Heart right ventricle (tissue), 16 donors: ENCODE measurements at regions not wholly inside any gene's neighbourhood (a gene's known extent, or its start where the extent isn't known, plus 50 kb on each side); places are given as distances from the start of the nearest gene placed in this dataset.

ENCODE experiments used
- ATAC-seq, 8 donors: fragments of 200-7000 bp; cut with Tn5 transposase; one replicate each; pipeline ENCODE4 v1.9.1; 2020; ENCODE audit warnings: mild to moderate bottlenecking in 8 of 8, moderate library complexity in 8 of 8, moderate number of reproducible peaks in 1 of 8
- DNase-seq, 2 donors: peaks; one replicate each; pipeline ENCODE4 v3.0.0-alpha.2; 2020
- H3K27ac ChIP-seq, 10 donors: fragments of 200-600 bp; sonication (generic) in 2 of 10; one replicate each; pipeline versions ENCODE4 v1.5.0 to v1.8.0; 2020 to 2022; ENCODE audit warnings: mild to moderate bottlenecking in 3 of 10
- H3K27me3 ChIP-seq, 7 donors: fragments of 200-600 bp; one replicate each; pipeline ENCODE4 v1.8.0; 2021 to 2022; ENCODE audit warnings: mild to moderate bottlenecking in 2 of 7
- H3K36me3 ChIP-seq, 9 donors: fragments of 200-600 bp; sonication (generic) in 1 of 9; one replicate each; pipeline versions ENCODE4 v1.5.0 to v1.8.0; 2020 to 2022; ENCODE audit warnings: mild to moderate bottlenecking in 2 of 9
- H3K4me1 ChIP-seq, 9 donors: fragments of 200-600 bp; sonication (generic) in 1 of 9; one replicate each; pipeline versions ENCODE4 v1.5.0 to v1.8.0; 2020 to 2022; ENCODE audit warnings: mild to moderate bottlenecking in 4 of 9
- H3K4me3 ChIP-seq, 10 donors: fragments of 200-600 bp; sonication (generic) in 2 of 10; one replicate each; pipeline versions ENCODE4 v1.5.0 to v1.8.0; 2020 to 2022; ENCODE audit warnings: mild to moderate bottlenecking in 7 of 10, moderate library complexity in 2 of 10
- H3K9me3 ChIP-seq, 11 donors: fragments of 200-600 bp in 10 of 11; sonication (generic) in 2 of 11; one replicate each; pipeline versions ENCODE4 v1.5.0 to v1.8.0; 2013 to 2022; ENCODE audit warnings: mild to moderate bottlenecking in 2 of 11, control low read depth in 1 of 11, moderate library complexity in 1 of 11
- WGBS, 2 donors: extraction: QIAGEN DNeasy Blood & Tissue Kit; methylation state at CpG; one replicate each; pipeline ENCODE4 v1.1.7; 2013; ENCODE audit warnings: inconsistent platforms in 1 of 2; 5-methylcytosine and 5-hydroxymethylcytosine counted together
- intact Hi-C, 10 donors: fragments of 100-400 bp; cut with DNase I; formaldehyde crosslinking; loops; one replicate each; pipeline versions ENCODE4 v1.11.1 to v1.14.2; 2022
- TF ChIP-seq, protein P1 (sequence below), 9 donors: fragments of 200-600 bp; sonication (generic) in 2 of 9; IDR thresholded peaks; one replicate each; pipeline versions ENCODE4 v1.5.0 to v1.8.0; 2021 to 2022; ENCODE audit warnings: antibody characterized with exemption in 9 of 9, mild to moderate bottlenecking in 5 of 9, moderate library complexity in 1 of 9
- donor health status: Arrhythmogenic right ventricular cardiomyopathy.
- donor health status: ischemic (EF 13 %, LVEDD 7.1; RV severe dilation, severe dysfunction).
- donor health status: healthy with polysubstance abuse.
- donor health status: DM: no; HTN: yes; CAD: no.
- donor health status: DM: no; HTN: no; CAD: no.
- donor health status: ischemic (EF 25% LVEDD 6.9; RV normal size, moderate dysfunction).
- donor health status: ischemic (EF 25% LVEDD 5.7; RV mildly dilated, moderate dysfunction).
- donor health status: healthy.
- donor health status: DM: yes; HTN: yes; CAD: no.
- donor health status: Ischemic cardiomyopathy.
- donor health status: ischemic (EF 35%, LVEDD 5.7; RV mildly dilated, moderate dysfunction).
- donor health status: nonischemic (EF 11% LVEDD 7.7; RV severe dilation, severe dysfunction).
- donor health status: DM: yes; HTN: yes; CAD: no.
- donor health status: PGD.
- donor health status: ischemic (EF 29% LVEDD 5.4; RV normal size, mild dysfunction).
- donor health status: nonischemic (EF 23%, LVEDD 6.1; RV moderate dilation, normal function).

DNA sequence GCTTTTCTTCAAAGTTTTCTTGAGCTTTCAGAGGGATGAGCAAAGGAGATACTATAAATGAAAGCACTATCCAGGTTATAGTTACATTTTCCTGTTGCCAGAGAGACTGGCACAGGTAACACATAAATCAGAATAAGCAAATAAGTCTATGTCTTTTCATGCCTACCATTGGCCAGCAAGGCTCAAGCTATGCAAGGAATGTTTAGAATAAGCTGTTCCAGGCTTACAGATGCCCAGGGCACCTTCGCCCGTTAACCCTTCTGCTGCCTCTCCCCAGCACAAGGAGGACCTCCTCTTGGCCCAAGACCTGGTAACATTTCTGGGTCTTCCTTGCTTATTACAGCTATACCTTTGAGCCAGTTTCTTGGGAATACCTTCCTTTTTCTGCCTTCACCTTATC is 233.7 kb upstream of the MEIS1 start:
- WGBS, 2 donors = 67 to 86% methylated on average over 2 of the region's 2 CpGs
- H3K4me3 ChIP-seq = no peak overlapping the region
- no peak for DNase-seq
- no peaks in the 10 kb centered on the region for H3K4me1 ChIP-seq
- intact Hi-C loops = no loop called here
- H3K36me3 ChIP-seq = no peaks in the 10 kb centered on the region
- no peak for ATAC-seq
- H3K9me3 ChIP-seq = peaks cover 0 to 10% (median 0%) of the 10 kb centered on the region in 11 donors
- H3K27ac ChIP-seq = no peak overlapping the region
- TF ChIP-seq, protein P1, sequence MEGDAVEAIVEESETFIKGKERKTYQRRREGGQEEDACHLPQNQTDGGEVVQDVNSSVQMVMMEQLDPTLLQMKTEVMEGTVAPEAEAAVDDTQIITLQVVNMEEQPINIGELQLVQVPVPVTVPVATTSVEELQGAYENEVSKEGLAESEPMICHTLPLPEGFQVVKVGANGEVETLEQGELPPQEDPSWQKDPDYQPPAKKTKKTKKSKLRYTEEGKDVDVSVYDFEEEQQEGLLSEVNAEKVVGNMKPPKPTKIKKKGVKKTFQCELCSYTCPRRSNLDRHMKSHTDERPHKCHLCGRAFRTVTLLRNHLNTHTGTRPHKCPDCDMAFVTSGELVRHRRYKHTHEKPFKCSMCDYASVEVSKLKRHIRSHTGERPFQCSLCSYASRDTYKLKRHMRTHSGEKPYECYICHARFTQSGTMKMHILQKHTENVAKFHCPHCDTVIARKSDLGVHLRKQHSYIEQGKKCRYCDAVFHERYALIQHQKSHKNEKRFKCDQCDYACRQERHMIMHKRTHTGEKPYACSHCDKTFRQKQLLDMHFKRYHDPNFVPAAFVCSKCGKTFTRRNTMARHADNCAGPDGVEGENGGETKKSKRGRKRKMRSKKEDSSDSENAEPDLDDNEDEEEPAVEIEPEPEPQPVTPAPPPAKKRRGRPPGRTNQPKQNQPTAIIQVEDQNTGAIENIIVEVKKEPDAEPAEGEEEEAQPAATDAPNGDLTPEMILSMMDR (IDR thresholded peaks at IDR 0.05) = no peak
- H3K27me3 ChIP-seq = no peaks in the 10 kb centered on the region

DNA sequence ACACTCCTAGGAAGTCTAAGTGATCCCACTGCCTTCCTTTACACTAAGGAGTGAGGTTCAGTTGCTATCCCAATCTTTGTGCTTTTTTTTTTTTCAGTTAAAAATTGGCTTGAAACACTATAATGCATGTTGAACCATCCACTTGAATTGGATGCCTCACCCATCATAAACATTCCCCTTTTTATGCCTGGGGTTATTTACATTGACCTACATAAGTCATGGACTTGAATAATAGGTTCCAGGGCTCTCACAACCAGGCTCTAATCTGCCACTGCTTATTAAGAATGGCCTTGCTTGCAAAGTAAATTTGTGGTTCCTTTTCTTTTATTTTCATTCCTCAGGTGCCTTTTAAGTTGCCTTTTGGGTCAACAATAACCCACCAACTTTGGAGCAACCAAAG is 236.1 kb upstream of the MEIS1 start:
- Histone ChIP-seq H3K9me3 (peaks cover 0 to 4% (median 0%) of the 10 kb centered on the region in 11 donors), H3K4me3 (no peak overlapping the region), H3K4me1 (no peaks in the 10 kb centered on the region), H3K36me3 (no peaks in the 10 kb centered on the region), H3K27ac (no peak overlapping the region), H3K27me3 (no peaks in the 10 kb centered on the region)
- DNase-seq = no peak
- intact Hi-C loops = no loop called here
- TF ChIP-seq, protein P1 (IDR thresholded peaks at IDR 0.05) = no peak
- no peak for ATAC-seq

DNA sequence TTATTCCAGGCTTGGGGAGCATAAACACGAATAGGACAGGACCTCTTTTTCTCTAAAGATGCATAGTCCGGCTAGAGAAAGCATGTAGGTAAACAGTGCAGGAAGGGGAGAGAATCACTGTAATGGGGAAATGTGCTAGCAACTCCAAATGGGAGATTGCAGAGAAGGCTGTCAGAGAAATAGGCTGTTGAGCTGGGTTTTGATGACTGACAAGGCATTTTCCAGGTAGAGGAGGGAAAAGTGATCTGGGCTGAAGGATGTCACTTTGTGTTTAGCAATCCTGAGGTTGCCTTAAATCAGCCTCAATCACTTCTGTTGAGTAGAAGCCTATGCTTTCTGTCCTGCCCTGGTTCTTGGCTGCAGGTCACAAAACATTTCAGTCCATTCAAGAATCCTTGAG is 242.0 kb upstream of the MEIS1 start:
- TF ChIP-seq, protein P1 (IDR thresholded peaks at IDR 0.05) = no peak
- Histone ChIP-seq H3K9me3 (no peaks in the 10 kb centered on the region), H3K4me1 (no peaks in the 10 kb centered on the region), H3K27me3 (no peaks in the 10 kb centered on the region), H3K4me3 (no peak overlapping the region), H3K36me3 (no peaks in the 10 kb centered on the region), H3K27ac (no peak overlapping the region)
- DNase-seq = no peak
- WGBS, 2 donors = 77 to 79% methylated on average over 2 of the region's 2 CpGs
- no peak for ATAC-seq
- intact Hi-C loops = no loop called here

DNA sequence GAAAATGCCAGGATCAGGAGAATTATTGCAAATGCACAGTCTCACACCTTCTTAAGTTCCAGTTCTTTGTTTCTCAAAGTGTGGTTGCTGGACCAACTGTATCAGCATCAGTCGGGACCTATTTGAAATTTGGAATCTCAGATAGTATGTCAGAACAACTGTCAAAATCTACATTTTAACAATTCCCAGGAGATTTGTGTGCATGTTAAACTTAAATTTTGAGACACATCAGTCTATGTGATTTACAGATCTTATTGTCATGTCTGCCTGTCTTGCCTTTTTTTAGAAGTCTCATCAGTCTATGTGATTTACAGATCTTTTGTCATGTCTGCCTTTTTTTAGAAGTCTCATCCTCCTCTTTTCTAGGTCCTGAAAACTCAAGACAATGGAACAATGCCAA is 243.6 kb upstream of the MEIS1 start:
- Histone ChIP-seq H3K9me3 (no peaks in the 10 kb centered on the region), H3K36me3 (no peaks in the 10 kb centered on the region), H3K4me3 (no peak overlapping the region), H3K27ac (no peak overlapping the region), H3K27me3 (no peaks in the 10 kb centered on the region), H3K4me1 (no peaks in the 10 kb centered on the region)
- DNase-seq (no peak), ATAC-seq (no peak)
- intact Hi-C loops = no loop called here
- TF ChIP-seq, protein P1 (IDR thresholded peaks at IDR 0.05) = no peak
- 74 to 81% methylated on average over 1 of the region's 1 CpG for WGBS, 2 donors

DNA sequence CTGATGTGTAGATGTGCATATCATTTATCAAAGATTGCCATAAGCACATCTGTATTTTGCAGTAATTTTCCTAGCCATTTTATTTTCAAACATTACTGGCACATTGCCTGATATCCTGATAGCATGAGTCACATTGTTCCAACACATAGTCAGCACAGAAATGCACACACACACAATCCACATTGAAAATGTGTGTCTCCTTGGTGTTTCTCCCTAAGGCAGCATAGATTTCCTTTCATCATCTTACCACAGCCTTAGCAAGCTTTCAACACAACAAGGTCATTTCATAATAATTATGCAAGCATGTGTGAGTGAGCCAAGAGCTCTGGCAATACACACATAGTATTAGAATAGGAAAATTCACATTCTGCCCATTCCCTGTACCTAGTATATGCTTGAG is 245.4 kb upstream of the MEIS1 start:
- no peaks in the 10 kb centered on the region for H3K9me3 ChIP-seq
- no peak overlapping the region for H3K27ac ChIP-seq
- no peaks in the 10 kb centered on the region for H3K4me1 ChIP-seq
- no peaks in the 10 kb centered on the region for H3K27me3 ChIP-seq
- DNase-seq (no peak), ATAC-seq (peak in 4 of 8 donors; percentile 30 to 85 (median 66))
- no peaks in the 10 kb centered on the region for H3K36me3 ChIP-seq
- TF ChIP-seq, protein P1 (IDR thresholded peaks at IDR 0.05) = no peak
- no peak overlapping the region for H3K4me3 ChIP-seq
- intact Hi-C loops = no loop called here
